B cell (primary cell): ENCODE measurements at regions not wholly inside any gene's neighbourhood (a gene's known extent, or its start where the extent isn't known, plus 50 kb on each side); places are given as distances from the start of the nearest gene placed in this dataset.

ENCODE experiments used
- EZH2 ChIP-seq: IDR thresholded peaks from 2 replicates; pipeline ENCODE4 v1.6.1; 2012; ENCODE audit warnings: borderline replicate concordance, low read depth, mild to moderate bottlenecking, moderate library complexity, low read length; ENCODE audit not compliant: insufficient read depth, poor library complexity, severe bottlenecking
- TF ChIP-seq, protein P1 (sequence below): fragments of 200-600 bp; IDR thresholded peaks from one replicate; pipeline ENCODE4 v1.8.0; 2022; ENCODE audit warnings: antibody characterized with exemption, mild to moderate bottlenecking

DNA sequence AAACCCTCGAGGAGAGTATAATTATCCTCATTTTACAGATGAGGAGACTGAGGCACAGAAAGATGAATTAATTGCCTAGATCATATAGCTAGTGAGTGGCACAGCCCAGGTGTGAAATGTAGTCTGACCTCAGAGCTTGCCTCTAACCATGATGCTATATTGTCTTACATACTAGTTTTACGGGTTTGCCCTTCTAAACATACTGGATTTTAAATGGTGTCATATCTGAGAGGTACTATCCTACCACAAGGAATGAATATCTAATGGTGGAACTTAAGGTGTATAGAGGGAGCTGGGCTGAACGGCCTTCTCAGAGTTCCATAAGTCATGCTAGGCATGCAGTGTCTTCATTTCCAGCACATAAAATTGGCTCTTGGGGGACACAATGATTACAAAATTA is 77.9 kb upstream of the EDEM3 start:
- no peak for TF ChIP-seq EZH2
- TF ChIP-seq, protein P1, sequence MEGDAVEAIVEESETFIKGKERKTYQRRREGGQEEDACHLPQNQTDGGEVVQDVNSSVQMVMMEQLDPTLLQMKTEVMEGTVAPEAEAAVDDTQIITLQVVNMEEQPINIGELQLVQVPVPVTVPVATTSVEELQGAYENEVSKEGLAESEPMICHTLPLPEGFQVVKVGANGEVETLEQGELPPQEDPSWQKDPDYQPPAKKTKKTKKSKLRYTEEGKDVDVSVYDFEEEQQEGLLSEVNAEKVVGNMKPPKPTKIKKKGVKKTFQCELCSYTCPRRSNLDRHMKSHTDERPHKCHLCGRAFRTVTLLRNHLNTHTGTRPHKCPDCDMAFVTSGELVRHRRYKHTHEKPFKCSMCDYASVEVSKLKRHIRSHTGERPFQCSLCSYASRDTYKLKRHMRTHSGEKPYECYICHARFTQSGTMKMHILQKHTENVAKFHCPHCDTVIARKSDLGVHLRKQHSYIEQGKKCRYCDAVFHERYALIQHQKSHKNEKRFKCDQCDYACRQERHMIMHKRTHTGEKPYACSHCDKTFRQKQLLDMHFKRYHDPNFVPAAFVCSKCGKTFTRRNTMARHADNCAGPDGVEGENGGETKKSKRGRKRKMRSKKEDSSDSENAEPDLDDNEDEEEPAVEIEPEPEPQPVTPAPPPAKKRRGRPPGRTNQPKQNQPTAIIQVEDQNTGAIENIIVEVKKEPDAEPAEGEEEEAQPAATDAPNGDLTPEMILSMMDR = no peak
